Common myeloid progenitor, CD34-positive (primary cell): ENCODE measurements at regions not wholly inside any gene's neighbourhood (a gene's known extent, or its start where the extent isn't known, plus 50 kb on each side); places are given as distances from the start of the nearest gene placed in this dataset.

Experiments used
- CTCF ChIA-PET: fragments of 350-600 bp; sonication (Branson Sonifier 250); formaldehyde crosslinking; loops from one replicate; lab custom pipeline; 2021; ENCODE audit warnings: antibody characterized with exemption; lab: Charles Lee
- POLR2A ChIA-PET: fragments of 350-600 bp; sonication (Branson Sonifier 250); formaldehyde crosslinking; loops from one replicate; lab custom pipeline; 2021; ENCODE audit warnings: antibody characterized with exemption; lab: Charles Lee
- DNase-seq, 3 donors: peaks; one replicate each; pipeline versions ENCODE4 v3.0.0 to v3.0.0-alpha.2; 2013
- H3K27ac ChIP-seq, 2 experiments: 1 replicate in 1 of 2; 2 replicates in 1 of 2; pipeline ENCODE4 v1.7.0; 2013; ENCODE audit warnings: inconsistent platforms in 2 of 2, low read length in 2 of 2, mild to moderate bottlenecking in 2 of 2, low read depth in 1 of 2, moderate library complexity in 1 of 2; ENCODE audit not compliant: severe bottlenecking in 2 of 2, insufficient read depth in 1 of 2, poor library complexity in 1 of 2
- H3K27me3 ChIP-seq, 5 experiments: replicated peaks in 2 of 5; 1 replicate in 3 of 5; 2 replicates in 2 of 5; pipeline versions ENCODE4 v1.6.1 to v1.7.0; 2013; ENCODE audit warnings: low read length in 4 of 5, mild to moderate bottlenecking in 2 of 5, moderate library complexity in 2 of 5, inconsistent platforms in 1 of 5; ENCODE audit not compliant: insufficient read depth in 5 of 5, control insufficient read depth in 4 of 5
- H3K36me3 ChIP-seq, 4 experiments: 1 replicate in 2 of 4; 2 replicates in 2 of 4; pipeline versions ENCODE4 v1.6.1 to v1.7.0; 2013; ENCODE audit warnings: low read length in 3 of 4, control low read depth in 1 of 4, mild to moderate bottlenecking in 1 of 4; ENCODE audit not compliant: control insufficient read depth in 4 of 4, insufficient read depth in 4 of 4
- H3K4me1 ChIP-seq, 4 experiments: 1 replicate in 3 of 4; 2 replicates in 1 of 4; pipeline versions ENCODE4 v1.6.1 to v1.7.1; 2013; ENCODE audit warnings: low read length in 3 of 4, mild to moderate bottlenecking in 3 of 4, control low read depth in 1 of 4, inconsistent platforms in 1 of 4, moderate library complexity in 1 of 4; ENCODE audit not compliant: control insufficient read depth in 4 of 4, insufficient read depth in 4 of 4; ENCODE audit errors: control extremely low read depth in 1 of 4
- H3K4me3 ChIP-seq, 7 experiments: 1 replicate in 4 of 7; 2 replicates in 3 of 7; pipeline versions ENCODE4 v1.5.1 to v1.7.0; 2013; ENCODE audit warnings: mild to moderate bottlenecking in 7 of 7, low read length in 6 of 7, moderate library complexity in 6 of 7, inconsistent platforms in 2 of 7, low read depth in 2 of 7, control low read depth in 1 of 7; ENCODE audit not compliant: insufficient read depth in 4 of 7, control insufficient read depth in 1 of 7; ENCODE audit errors: extremely low read depth in 1 of 7
- H3K9me3 ChIP-seq, 5 experiments: 1 replicate in 4 of 5; 2 replicates in 1 of 5; pipeline versions ENCODE4 v1.6.1 to v1.7.1; 2013; ENCODE audit warnings: low read length in 4 of 5, mild to moderate bottlenecking in 2 of 5, inconsistent platforms in 1 of 5, low read depth in 1 of 5, moderate library complexity in 1 of 5; ENCODE audit not compliant: control insufficient read depth in 4 of 5, insufficient read depth in 2 of 5; ENCODE audit errors: control extremely low read depth in 1 of 5
- WGBS: methylation state at CpG from one replicate; pipeline ENCODE4 v1.1.5; 2013; ENCODE audit not compliant: insufficient coverage; 5-methylcytosine and 5-hydroxymethylcytosine counted together

- Histone ChIP-seq H3K36me3 (no peaks in the 10 kb centered on the region), H3K9me3 (no peaks in the 10 kb centered on the region), H3K4me1 (peaks cover 0 to 8% (median 3%) of the 10 kb centered on the region in 4 experiments), H3K4me3 (no peak overlapping the region), H3K27ac (no peak overlapping the region), H3K27me3 (no peaks in the 10 kb centered on the region)
- ChIA-PET CTCF (no interaction called here), POLR2A (no interaction called here)
- WGBS, result 93% methylated on average over 6 of the region's 8 CpGs
- DNase-seq, result no peak
Observed at GRCh38 chrX:74018253-74018652, 165.7 kb upstream of the XIST start.

DNA sequence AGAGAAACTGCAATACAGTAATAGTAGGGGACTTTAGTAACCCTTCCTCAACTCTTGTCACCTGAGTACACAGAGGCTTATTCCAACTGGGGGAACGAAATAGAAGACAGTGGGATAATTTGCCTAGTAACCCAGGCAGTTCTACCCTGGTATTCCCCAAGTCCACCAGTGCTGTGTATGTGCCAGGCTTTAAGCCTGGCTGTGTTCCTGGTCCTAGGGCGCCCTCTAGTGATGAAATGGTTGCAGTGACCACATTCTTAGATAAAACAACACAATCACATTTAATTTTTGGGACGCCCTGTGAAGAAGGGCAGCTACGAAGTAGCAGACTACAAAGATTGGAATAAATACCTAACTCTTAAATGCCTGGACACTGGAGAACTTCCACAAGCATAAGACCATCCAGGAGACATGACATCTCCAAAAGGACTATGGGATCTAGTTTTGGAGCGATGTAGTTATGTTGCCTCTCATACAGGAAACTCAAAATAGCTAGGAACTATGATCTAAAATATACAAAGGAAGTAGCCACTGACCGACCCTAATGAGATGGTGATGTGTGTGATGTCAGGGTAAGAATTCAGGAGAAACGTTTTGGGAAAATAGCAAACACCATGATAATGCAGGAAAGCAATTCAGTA lies 163.0 kb upstream of the XIST start:
- no peaks in the 10 kb centered on the region for H3K36me3 ChIP-seq
- H3K27ac ChIP-seq, result no peak overlapping the region
- no peaks in the 10 kb centered on the region for H3K27me3 ChIP-seq
- WGBS, result 6% methylated on average over 2 of the region's 7 CpGs
- ChIA-PET POLR2A (no interaction called here), CTCF (interaction anchor here (0.8 to 2.9 kb wide), 7 partner anchors 8 to 186 kb away, joined by 3 to 22 read pairs (median 4); partner anchors contain the start of gene XIST)
- H3K4me1 ChIP-seq, result no peaks in the 10 kb centered on the region
- peak; percentile 53 to 89 (median 85) for DNase-seq
- no peak overlapping the region for H3K4me3 ChIP-seq
- no peaks in the 10 kb centered on the region for H3K9me3 ChIP-seq

DNA sequence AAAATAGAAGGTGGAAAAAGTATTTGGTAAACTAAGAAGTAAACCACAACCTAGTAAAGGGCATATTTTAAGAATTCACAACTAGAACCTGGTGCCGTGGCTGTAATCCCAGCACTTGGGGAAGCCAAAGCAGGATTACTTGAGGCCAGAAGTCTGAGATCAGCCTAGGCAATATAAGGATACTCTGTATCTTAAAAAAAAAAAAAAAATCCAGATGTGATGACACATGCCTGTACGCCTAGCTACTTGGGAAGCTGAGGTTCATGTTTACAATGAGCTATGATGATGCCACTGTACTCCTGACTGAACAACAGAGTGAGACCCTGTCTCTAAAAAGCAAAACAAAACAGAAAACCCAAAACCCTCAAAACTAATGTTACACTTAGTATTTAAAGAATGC lies 156.5 kb upstream of the XIST start:
- CTCF ChIA-PET, result no interaction called here

GRCh38 chrX:73992019-73992418 lies 139.5 kb upstream of the XIST start:
- 100% methylated on average over 4 of the region's 6 CpGs for WGBS
- ChIA-PET CTCF (no interaction called here), POLR2A (no interaction called here)
- Histone ChIP-seq H3K36me3 (peaks cover 11 to 37% (median 24%) of the 10 kb centered on the region in 4 experiments), H3K27ac (no peak overlapping the region), H3K27me3 (no peaks in the 10 kb centered on the region), H3K4me3 (no peak overlapping the region), H3K4me1 (no peaks in the 10 kb centered on the region), H3K9me3 (peaks cover 2 to 20% (median 8%) of the 10 kb centered on the region in 5 experiments)
- no peak for DNase-seq

More for the DNA sequence above, 156.5 kb upstream of the XIST start:
- Histone ChIP-seq H3K9me3 (peaks cover 0 to 5% (median 4%) of the 10 kb centered on the region in 5 experiments), H3K4me1 (no peaks in the 10 kb centered on the region), H3K27ac (no peak overlapping the region), H3K4me3 (no peak overlapping the region), H3K27me3 (no peaks in the 10 kb centered on the region), H3K36me3 (peaks cover 0 to 6% (median 2%) of the 10 kb centered on the region in 4 experiments)
- POLR2A ChIA-PET, result no interaction called here
- no peak for DNase-seq
- WGBS, result no CpG with 5 or more reads among the region's 2 CpGs

DNA sequence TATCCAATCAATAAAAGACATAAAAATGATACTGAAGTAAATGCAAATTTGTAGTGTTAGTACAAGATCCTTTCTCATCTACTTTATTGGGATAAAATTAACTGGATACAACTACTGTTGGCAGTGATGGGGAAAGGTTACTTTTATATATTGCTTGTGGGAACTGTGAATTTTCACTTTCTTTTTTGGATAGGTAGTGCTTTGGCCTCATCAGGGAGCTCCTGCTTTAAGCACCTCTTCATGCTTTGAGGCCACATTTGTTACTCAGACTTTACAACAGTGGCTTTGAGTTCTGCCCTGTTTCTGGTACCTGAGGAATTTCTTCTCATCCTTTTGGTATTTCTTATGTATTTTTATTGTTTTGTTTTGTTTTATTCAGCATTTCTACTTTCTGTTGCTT lies 134.7 kb upstream of the XIST start:
- Histone ChIP-seq H3K27ac (no peak overlapping the region), H3K4me1 (no peaks in the 10 kb centered on the region), H3K9me3 (peaks cover 0 to 4% (median 2%) of the 10 kb centered on the region in 5 experiments), H3K36me3 (peaks cover 2 to 15% (median 9%) of the 10 kb centered on the region in 4 experiments), H3K4me3 (no peak overlapping the region), H3K27me3 (no peaks in the 10 kb centered on the region)
- ChIA-PET CTCF (no interaction called here), POLR2A (no interaction called here)
- DNase-seq, result no peak

- H3K4me3 ChIP-seq, result no peak overlapping the region
- WGBS, result no CpG with 5 or more reads among the region's 5 CpGs
- no peaks in the 10 kb centered on the region for H3K9me3 ChIP-seq
- no peaks in the 10 kb centered on the region for H3K27me3 ChIP-seq
- H3K4me1 ChIP-seq, result no peaks in the 10 kb centered on the region
- peaks cover 0 to 3% (median 1%) of the 10 kb centered on the region in 4 experiments for H3K36me3 ChIP-seq
- DNase-seq, result no peak
- no peak overlapping the region for H3K27ac ChIP-seq
- POLR2A ChIA-PET, result no interaction called here
- CTCF ChIA-PET, result no interaction called here
Observed at GRCh38 chrX:73979551-73980131, 127.1 kb upstream of the XIST start.

DNA sequence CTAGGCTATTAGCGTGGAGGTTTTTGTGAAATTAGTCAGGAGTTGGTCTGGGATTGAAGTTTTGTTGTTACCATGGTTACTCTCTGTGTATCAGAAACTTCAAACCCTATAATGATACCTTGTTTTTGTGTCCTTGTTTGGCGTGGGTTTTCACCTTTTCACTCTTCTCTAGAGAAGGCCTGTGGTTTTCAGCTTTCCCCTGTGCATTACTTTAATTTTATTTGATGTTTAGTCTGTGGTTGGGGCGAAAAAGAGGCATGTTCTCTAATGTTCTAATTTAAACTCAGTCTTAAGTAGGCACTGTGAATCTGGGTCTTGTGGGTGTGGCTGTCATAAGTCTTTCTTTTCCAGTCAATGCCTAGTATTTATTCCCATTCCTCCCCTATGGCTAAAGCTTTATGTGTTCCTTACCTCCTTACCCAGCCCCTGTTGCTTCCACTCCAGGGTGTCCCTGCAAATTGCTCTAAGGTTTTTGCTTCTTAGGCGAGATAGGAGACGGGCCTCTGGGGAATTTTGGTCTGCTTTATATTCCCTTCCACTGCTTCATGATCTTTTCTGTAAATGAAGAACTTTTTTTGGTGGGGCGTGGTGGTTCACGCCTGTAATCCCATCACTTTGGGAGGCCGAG lies 125.1 kb upstream of the XIST start:
- ChIA-PET POLR2A (no interaction called here), CTCF (no interaction called here)
- H3K27ac ChIP-seq, result no peak overlapping the region
- no peak overlapping the region for H3K4me3 ChIP-seq
- peaks cover 0 to 2% (median 0%) of the 10 kb centered on the region in 5 experiments for H3K9me3 ChIP-seq
- 100% methylated on average over 3 of the region's 8 CpGs for WGBS
- H3K4me1 ChIP-seq, result no peaks in the 10 kb centered on the region
- H3K27me3 ChIP-seq, result no peaks in the 10 kb centered on the region
- peaks cover 0 to 4% (median 3%) of the 10 kb centered on the region in 4 experiments for H3K36me3 ChIP-seq
- DNase-seq, result peak in 2 of 3 donors; percentile 28 to 35
